H1 (cell line): ENCODE measurements at regions not wholly inside any gene's neighbourhood (a gene's known extent, or its start where the extent isn't known, plus 50 kb on each side); places are given as distances from the start of the nearest gene placed in this dataset.

Source experiments
- CTCF ChIA-PET: fragments of 300-600 bp; sonication (Branson Sonifier 250); formaldehyde crosslinking; loops from one replicate; lab custom pipeline; 2021; ENCODE audit not compliant: partially characterized antibody; lab: Charles Lee
- POLR2A ChIA-PET: fragments of 300-600 bp; sonication (Branson Sonifier 250); formaldehyde crosslinking; loops from one replicate; lab custom pipeline; 2021; ENCODE audit warnings: inconsistent platforms; ENCODE audit not compliant: partially characterized antibody; lab: Charles Lee
- DNase-seq, 2 experiments: peaks; one replicate each; pipeline versions ENCODE4 v3.0.0 to v3.0.0-alpha.2; 2010 to 2022; ENCODE audit warnings: low spot score in 2 of 2, low read depth in 1 of 2, mixed read lengths in 1 of 2
- FAIRE-seq: peaks from 2 replicates; lab custom pipeline; 2011; peaks lifted over from hg19 to GRCh38; lab: Jason Lieb, UNC
- H2AFZ ChIP-seq: 2 replicates; pipeline ENCODE4 v1.8.1; 2012; ENCODE audit warnings: low read length, inconsistent platforms
- H2AK5ac ChIP-seq: 2 replicates; pipeline ENCODE4 v1.6.1; 2013; ENCODE audit warnings: low read depth, low read length
- H2BK120ac ChIP-seq: replicated peaks from 2 replicates; pipeline ENCODE3; 2013; ENCODE audit warnings: low read depth, low read length, inconsistent platforms
- H2BK12ac ChIP-seq: 2 replicates; pipeline ENCODE4 v1.6.1; 2013; ENCODE audit warnings: low read depth, low read length
- H2BK15ac ChIP-seq: 2 replicates; pipeline ENCODE4 v1.6.1; 2013; ENCODE audit warnings: low read length
- H2BK20ac ChIP-seq: 2 replicates; pipeline ENCODE4 v1.6.1; 2013; ENCODE audit warnings: low read length
- H2BK5ac ChIP-seq: 2 replicates; pipeline ENCODE4 v1.6.1; 2013; ENCODE audit warnings: low read depth, low read length
- H3K14ac ChIP-seq: 2 replicates; pipeline ENCODE4 v1.6.1; 2013; ENCODE audit warnings: inconsistent platforms; ENCODE audit not compliant: insufficient read length
- H3K18ac ChIP-seq: 2 replicates; pipeline ENCODE4 v1.6.1; 2013; ENCODE audit warnings: low read length; ENCODE audit errors: extremely low read depth
- H3K23ac ChIP-seq: 2 replicates; pipeline ENCODE4 v1.6.1; 2013; ENCODE audit warnings: inconsistent platforms; ENCODE audit not compliant: insufficient read length
- H3K23me2 ChIP-seq: 2 replicates; pipeline ENCODE4 v1.6.1; 2013; ENCODE audit warnings: low read depth, low read length
- H3K27ac ChIP-seq: 2 replicates; pipeline ENCODE4 v1.6.1; 2011; ENCODE audit warnings: low read depth, low read length, inconsistent platforms
- H3K27me3 ChIP-seq, 4 experiments: replicated peaks in 1 of 4; 1 replicate in 1 of 4; 2 replicates in 3 of 4; pipeline versions ENCODE4 v1.6.1 to v1.8.1; 2011 to 2013; ENCODE audit warnings: low read length in 3 of 4, mild to moderate bottlenecking in 3 of 4, inconsistent platforms in 2 of 4, mixed read lengths in 2 of 4, moderate library complexity in 1 of 4; ENCODE audit not compliant: control insufficient read depth in 3 of 4, insufficient read depth in 3 of 4; ENCODE audit errors: extremely low read depth in 1 of 4
- H3K36me3 ChIP-seq, 4 experiments: 2 replicates each; pipeline versions ENCODE4 v1.6.1 to v1.8.1; 2011 to 2013; ENCODE audit warnings: mild to moderate bottlenecking in 4 of 4, low read length in 3 of 4, moderate library complexity in 2 of 4, control low read depth in 1 of 4, inconsistent platforms in 1 of 4; ENCODE audit not compliant: insufficient read depth in 4 of 4, control insufficient read depth in 2 of 4
- H3K4ac ChIP-seq: replicated peaks from 2 replicates; pipeline ENCODE3; 2013; ENCODE audit warnings: low read length, low read depth, mixed read lengths, inconsistent platforms; ENCODE audit not compliant: insufficient read length
- H3K4me1 ChIP-seq, 4 experiments: replicated peaks in 1 of 4; 1 replicate in 1 of 4; 2 replicates in 3 of 4; pipeline versions ENCODE4 v1.6.1 to v1.8.1; 2011 to 2013; ENCODE audit warnings: low read length in 3 of 4, inconsistent platforms in 2 of 4, mixed read lengths in 1 of 4; ENCODE audit not compliant: insufficient read depth in 4 of 4, control insufficient read depth in 3 of 4
- H3K4me2 ChIP-seq, 2 experiments: 2 replicates each; pipeline versions ENCODE4 v1.6.1 to v1.8.1; 2011 to 2013; ENCODE audit warnings: low read depth in 2 of 2, low read length in 2 of 2, control low read depth in 1 of 2, inconsistent platforms in 1 of 2, mild to moderate bottlenecking in 1 of 2; ENCODE audit not compliant: insufficient read depth in 1 of 2
- H3K4me3 ChIP-seq, 4 experiments: fragments of 200-600, 300-600 bp in 1 of 4; sonication (generic), shearing (Covaris generic), sonication (Bioruptor Twin) in 1 of 4; 2 replicates each; pipeline versions ENCODE4 v1.5.1 to v1.8.1; 2011 to 2016; ENCODE audit warnings: low read length in 4 of 4, low read depth in 3 of 4, control low read depth in 2 of 4, inconsistent platforms in 2 of 4, mild to moderate bottlenecking in 2 of 4, mixed read lengths in 1 of 4, moderate library complexity in 1 of 4; ENCODE audit not compliant: insufficient read depth in 2 of 4; ENCODE audit errors: extremely low read depth in 1 of 4
- H3K56ac ChIP-seq: replicated peaks from 2 replicates; pipeline ENCODE3; 2013; ENCODE audit warnings: low read depth, mild to moderate bottlenecking, mixed read lengths, low read length, inconsistent platforms; ENCODE audit not compliant: insufficient read length
- H3K79me1 ChIP-seq: 2 replicates; pipeline ENCODE4 v1.6.1; 2013; ENCODE audit warnings: low read depth, low read length, control low read depth
- H3K79me2 ChIP-seq, 2 experiments: 2 replicates each; pipeline versions ENCODE4 v1.6.1 to v1.8.1; 2012 to 2013; ENCODE audit warnings: low read length in 2 of 2, mild to moderate bottlenecking in 2 of 2, inconsistent platforms in 1 of 2; ENCODE audit not compliant: insufficient read depth in 2 of 2, control insufficient read depth in 1 of 2
- H3K9ac ChIP-seq, 4 experiments: replicated peaks in 1 of 4; 1 replicate in 1 of 4; 2 replicates in 3 of 4; pipeline versions ENCODE4 v1.6.1 to v1.8.1; 2011 to 2013; ENCODE audit warnings: low read depth in 3 of 4, low read length in 3 of 4, control low read depth in 2 of 4, mild to moderate bottlenecking in 2 of 4, moderate library complexity in 2 of 4, inconsistent platforms in 1 of 4; ENCODE audit errors: extremely low read depth in 1 of 4
- H3K9me3 ChIP-seq, 2 experiments: 2 replicates each; pipeline versions ENCODE4 v1.6.1 to v1.8.1; 2012 to 2013; ENCODE audit warnings: mild to moderate bottlenecking in 2 of 2, moderate library complexity in 2 of 2, control low read depth in 1 of 2, inconsistent platforms in 1 of 2, low read depth in 1 of 2, low read length in 1 of 2, mixed read lengths in 1 of 2; ENCODE audit not compliant: insufficient read depth in 2 of 2
- H4K20me1 ChIP-seq, 2 experiments: replicated peaks in 1 of 2; 2 replicates each; pipeline versions ENCODE3 to v1.8.1; 2011 to 2013; ENCODE audit warnings: inconsistent platforms in 2 of 2, low read length in 2 of 2, mild to moderate bottlenecking in 1 of 2; ENCODE audit not compliant: insufficient read depth in 2 of 2, control insufficient read depth in 1 of 2
- H4K5ac ChIP-seq: 2 replicates; pipeline ENCODE4 v1.6.1; 2013; ENCODE audit warnings: low read length, low read depth, mixed read lengths, inconsistent platforms; ENCODE audit not compliant: insufficient read length
- H4K8ac ChIP-seq: 2 replicates; pipeline ENCODE4 v1.8.0; 2013; ENCODE audit warnings: mild to moderate bottlenecking, moderate library complexity, low read length, inconsistent platforms; ENCODE audit not compliant: insufficient read depth; ENCODE audit errors: extremely low read depth
- H4K91ac ChIP-seq: replicated peaks from 2 replicates; pipeline ENCODE3; 2013; ENCODE audit warnings: low read length, mixed read lengths, inconsistent platforms; ENCODE audit not compliant: insufficient read length
- JUN ChIP-seq: IDR thresholded peaks from 2 replicates; pipeline ENCODE4 v1.6.1; 2011; ENCODE audit warnings: low read depth, mild to moderate bottlenecking, improper control_type of control experiment, low read length
- KDM1A ChIP-seq: fragments of 200-600, 300-600 bp; sonication (generic); IDR thresholded peaks from 2 replicates; pipeline ENCODE4 v1.7.1; 2016; ENCODE audit warnings: mild to moderate bottlenecking, low read length, borderline replicate concordance
- RFX5 ChIP-seq: IDR thresholded peaks from 2 replicates; pipeline ENCODE4 v1.6.1; 2011; ENCODE audit warnings: low read depth, low read length, improper control_type of control experiment, borderline replicate concordance
- SAP30 ChIP-seq: fragments of 300-600 bp; sonication (generic); IDR thresholded peaks from 2 replicates; pipeline ENCODE4 v1.7.1; 2012; ENCODE audit warnings: low read length, moderate library complexity, mild to moderate bottlenecking, inconsistent platforms; ENCODE audit not compliant: insufficient read depth, insufficient replicate concordance
- SIN3A ChIP-seq, 2 experiments: IDR thresholded peaks in 1 of 2; conservative IDR thresholded peaks in 1 of 2; 2 replicates each; pipeline ENCODE4 v1.6.1; 2011 to 2012; ENCODE audit warnings: low read length in 2 of 2, improper control_type of control experiment in 1 of 2, low read depth in 1 of 2, mild to moderate bottlenecking in 1 of 2
- USF2 ChIP-seq: IDR thresholded peaks from 2 replicates; pipeline ENCODE4 v1.6.1; 2011; ENCODE audit warnings: low read length, improper control_type of control experiment
- WGBS, 2 experiments: shearing (Covaris generic) in 1 of 2; methylation state at CpG; one replicate each; pipeline versions ENCODE4 v1.1.6 to v1.1.7; 2013 to 2015; ENCODE audit warnings: low lambda C conversion rate in 2 of 2, mixed read lengths in 2 of 2, inconsistent platforms in 1 of 2, low coverage in 1 of 2, missing lambda C conversion rate in 1 of 2; ENCODE audit not compliant: insufficient replicate concordance in 2 of 2, insufficient coverage in 1 of 2, insufficient read length in 1 of 2; ENCODE audit errors: extremely low coverage in 1 of 2, missing lambda C conversion rate in 1 of 2; 5-methylcytosine and 5-hydroxymethylcytosine counted together

GRCh38 chr12:89281539-89281867 lies 70.8 kb downstream of the DUSP6 start:
- H2BK12ac ChIP-seq = no peak overlapping the region
- H2BK15ac ChIP-seq = no peak overlapping the region
- FAIRE-seq = no peak
- CTCF ChIA-PET = interaction anchor here (1.1 to 1.3 kb wide), 2 partner anchors 48 to 169 kb away, joined by 3 read pairs; no protein-coding TSS in a partner anchor
- DNase-seq = no peak
- no peaks in the 10 kb centered on the region for H3K79me2 ChIP-seq
- no peak overlapping the region for H3K14ac ChIP-seq
- H2AFZ ChIP-seq = no peak overlapping the region
- H3K9me3 ChIP-seq = no peaks in the 10 kb centered on the region
- H3K4me1 ChIP-seq = no peaks in the 10 kb centered on the region
- POLR2A ChIA-PET = interaction anchor here (0.9 to 1.0 kb wide), 2 partner anchors 71 kb away, joined by 3 read pairs; partner anchors contain the start of gene DUSP6
- no peak overlapping the region for H3K18ac ChIP-seq
- no peak overlapping the region for H4K8ac ChIP-seq
- no peak overlapping the region for H2BK5ac ChIP-seq
- no peaks in the 10 kb centered on the region for H4K20me1 ChIP-seq
- WGBS, 2 experiments = 93% methylated on average over 4 of the region's 4 CpGs; no CpG with 5 or more reads in 1 of the 2 experiments
- H3K27me3 ChIP-seq = no peaks in the 10 kb centered on the region
- no peak overlapping the region for H3K4me3 ChIP-seq
- no peak overlapping the region for H3K9ac ChIP-seq
- no peak overlapping the region for H2AK5ac ChIP-seq
- no peak overlapping the region for H4K5ac ChIP-seq
- H4K91ac ChIP-seq = no peak overlapping the region
- no peak overlapping the region for H3K4me2 ChIP-seq
- H3K79me1 ChIP-seq = no peaks in the 10 kb centered on the region
- H3K27ac ChIP-seq = no peak overlapping the region
- no peak overlapping the region for H2BK120ac ChIP-seq
- no peak overlapping the region for H3K56ac ChIP-seq
- no peak overlapping the region for H3K4ac ChIP-seq
- H3K23me2 ChIP-seq = no peaks in the 10 kb centered on the region
- H2BK20ac ChIP-seq = no peak overlapping the region
- no peak overlapping the region for H3K23ac ChIP-seq
- H3K36me3 ChIP-seq = no peaks in the 10 kb centered on the region
- TF ChIP-seq SIN3A (conservative IDR thresholded peaks at IDR 0.05 in 1 of 2, IDR thresholded peaks at IDR 0.05 in 1 of 2; ENCODE audit: low read depth in 1 of 2, low read length in 2 of 2) (no peak), JUN (no peak), RFX5 (no peak), KDM1A (no peak), USF2 (no peak), SAP30 (no peak)
